H9 (cell line): ENCODE measurements at regions not wholly inside any gene's neighbourhood (a gene's known extent, or its start where the extent isn't known, plus 50 kb on each side); places are given as distances from the start of the nearest gene placed in this dataset.

Source experiments
- DNase-seq: peaks from one replicate; pipeline ENCODE4 v3.0.0-alpha.2; 2017
- H2AFZ ChIP-seq: one replicate; pipeline ENCODE4 v1.6.1; 2013; ENCODE audit warnings: mild to moderate bottlenecking, low read length, control low read depth, moderate library complexity
- H2AK5ac ChIP-seq: 2 replicates; pipeline ENCODE4 v1.6.1; 2013; ENCODE audit warnings: low read length, control low read depth, mixed read lengths; ENCODE audit not compliant: insufficient read length
- H2BK120ac ChIP-seq: one replicate; pipeline ENCODE4 v1.6.1; 2013; ENCODE audit warnings: low read depth, mild to moderate bottlenecking, low read length, control low read depth, inconsistent platforms; ENCODE audit not compliant: poor library complexity, severe bottlenecking
- H2BK12ac ChIP-seq: 2 replicates; pipeline ENCODE4 v1.6.1; 2013; ENCODE audit warnings: low read length, control low read depth, mixed read lengths, low read depth; ENCODE audit not compliant: insufficient read length
- H2BK15ac ChIP-seq: 2 replicates; pipeline ENCODE4 v1.6.1; 2013; ENCODE audit warnings: low read depth, low read length, control low read depth
- H2BK20ac ChIP-seq: one replicate; pipeline ENCODE4 v1.6.1; 2013; ENCODE audit warnings: low read depth, mild to moderate bottlenecking, low read length, control low read depth, inconsistent platforms; ENCODE audit not compliant: poor library complexity, severe bottlenecking
- H2BK5ac ChIP-seq: 2 replicates; pipeline ENCODE4 v1.6.1; 2013; ENCODE audit warnings: low read length, control low read depth, mixed read lengths; ENCODE audit not compliant: insufficient read length
- H3K14ac ChIP-seq: 2 replicates; pipeline ENCODE4 v1.6.1; 2013; ENCODE audit warnings: low read length, control low read depth; ENCODE audit not compliant: insufficient read depth
- H3K18ac ChIP-seq: 2 replicates; pipeline ENCODE4 v1.6.1; 2013; ENCODE audit warnings: low read depth, mild to moderate bottlenecking, mixed read lengths, low read length, control low read depth; ENCODE audit not compliant: insufficient read length
- H3K23ac ChIP-seq: 2 replicates; pipeline ENCODE4 v1.6.1; 2013; ENCODE audit warnings: low read length, control low read depth, mixed read lengths, low read depth; ENCODE audit not compliant: insufficient read length
- H3K23me2 ChIP-seq: 2 replicates; pipeline ENCODE4 v1.6.1; 2013; ENCODE audit warnings: low read depth, mild to moderate bottlenecking, mixed read lengths, low read length, control low read depth; ENCODE audit not compliant: insufficient read length, poor library complexity, severe bottlenecking
- H3K27ac ChIP-seq: 2 replicates; pipeline ENCODE4 v1.5.1; 2013; ENCODE audit warnings: low read length, control low read depth, mixed read lengths, low read depth; ENCODE audit not compliant: insufficient read length
- H3K27me3 ChIP-seq: 2 replicates; pipeline ENCODE4 v1.6.1; 2013; ENCODE audit warnings: low read length, control low read depth, inconsistent platforms; ENCODE audit not compliant: insufficient read depth
- H3K4ac ChIP-seq: 2 replicates; pipeline ENCODE4 v1.6.1; 2013; ENCODE audit warnings: low read depth, mild to moderate bottlenecking, control low read depth, inconsistent platforms, low read length, moderate library complexity
- H3K4me1 ChIP-seq: 2 replicates; pipeline ENCODE4 v1.6.1; 2013; ENCODE audit warnings: low read length, control low read depth, inconsistent platforms; ENCODE audit not compliant: insufficient read depth
- H3K4me2 ChIP-seq: 2 replicates; pipeline ENCODE4 v1.6.1; 2013; ENCODE audit warnings: low read length, control low read depth, mixed read lengths; ENCODE audit not compliant: insufficient read length, insufficient read depth
- H3K56ac ChIP-seq: 2 replicates; pipeline ENCODE4 v1.6.1; 2013; ENCODE audit warnings: low read depth, mild to moderate bottlenecking, mixed read lengths, low read length, control low read depth; ENCODE audit not compliant: insufficient read length
- H3K79me1 ChIP-seq: 2 replicates; pipeline ENCODE4 v1.6.1; 2013; ENCODE audit warnings: low read depth, mild to moderate bottlenecking, moderate library complexity, low read length, control low read depth, inconsistent platforms; ENCODE audit not compliant: insufficient read depth, poor library complexity, severe bottlenecking
- H3K79me2 ChIP-seq: 2 replicates; pipeline ENCODE4 v1.6.1; 2013; ENCODE audit warnings: low read length, control low read depth, inconsistent platforms; ENCODE audit not compliant: insufficient read depth
- H3K9ac ChIP-seq: 2 replicates; pipeline ENCODE4 v1.6.1; 2013; ENCODE audit warnings: low read length, control low read depth, mixed read lengths; ENCODE audit not compliant: insufficient read length; ENCODE audit errors: extremely low read depth
- H3K9me3 ChIP-seq: one replicate; pipeline ENCODE4 v1.6.1; 2013; ENCODE audit warnings: low read depth, low read length, inconsistent platforms; ENCODE audit not compliant: control insufficient read depth
- H3T11ph ChIP-seq: one replicate; pipeline ENCODE4 v1.6.1; 2013; ENCODE audit warnings: mild to moderate bottlenecking, low read length, control low read depth, inconsistent platforms
- H4K20me1 ChIP-seq: one replicate; pipeline ENCODE4 v1.6.1; 2013; ENCODE audit not compliant: control insufficient read depth, insufficient read length, insufficient read depth
- H4K5ac ChIP-seq: 2 replicates; pipeline ENCODE4 v1.6.1; 2013; ENCODE audit warnings: low read depth, mild to moderate bottlenecking, mixed read lengths, low read length, control low read depth; ENCODE audit not compliant: insufficient read length
- H4K8ac ChIP-seq: replicated peaks from 2 replicates; pipeline ENCODE4 v1.6.1; 2013; ENCODE audit warnings: low read length, control low read depth, mixed read lengths, low read depth; ENCODE audit not compliant: insufficient read length
- H4K91ac ChIP-seq: 2 replicates; pipeline ENCODE4 v1.6.1; 2013; ENCODE audit warnings: low read depth, mild to moderate bottlenecking, moderate library complexity, mixed read lengths, low read length, control low read depth; ENCODE audit not compliant: insufficient read length
- H3K27ac Mint-ChIP-seq, 3 experiments: 2 replicates in 2 of 3; 3 replicates in 1 of 3; pipeline ENCODE4 v1.8.0; 2020 to 2021; ENCODE audit warnings: mixed read lengths in 3 of 3, mild to moderate bottlenecking in 1 of 3, moderate library complexity in 1 of 3
- H3K27me3 Mint-ChIP-seq: 2 replicates; pipeline ENCODE4 v1.8.0; 2021; ENCODE audit warnings: low read depth, mild to moderate bottlenecking, moderate library complexity, mixed read lengths
- H3K36me3 Mint-ChIP-seq, 3 experiments: 2 replicates in 2 of 3; 3 replicates in 1 of 3; pipeline ENCODE4 v1.8.0; 2020 to 2021; ENCODE audit warnings: low read depth in 3 of 3, mixed read lengths in 3 of 3; ENCODE audit not compliant: insufficient read depth in 1 of 3
- H3K4me1 Mint-ChIP-seq, 2 experiments: 2 replicates each; pipeline ENCODE4 v1.8.0; 2020; ENCODE audit warnings: mixed read lengths in 2 of 2
- H3K4me3 Mint-ChIP-seq, 2 experiments: 2 replicates in 1 of 2; 3 replicates in 1 of 2; pipeline ENCODE4 v1.8.0; 2020 to 2021; ENCODE audit warnings: mild to moderate bottlenecking in 2 of 2, mixed read lengths in 2 of 2, moderate library complexity in 1 of 2
- H3K9me3 Mint-ChIP-seq, 2 experiments: 2 replicates in 1 of 2; 3 replicates in 1 of 2; pipeline ENCODE4 v1.8.0; 2020; ENCODE audit warnings: mild to moderate bottlenecking in 2 of 2, mixed read lengths in 2 of 2, moderate library complexity in 1 of 2
- WGBS: extraction: QIAGEN DNeasy Blood & Tissue Kit; methylation state at CpG from one replicate; pipeline ENCODE4 v1.1.7; 2013; ENCODE audit warnings: missing lambda C conversion rate, low lambda C conversion rate, mixed read lengths; ENCODE audit not compliant: insufficient read length; ENCODE audit errors: extremely low coverage; 5-methylcytosine and 5-hydroxymethylcytosine counted together
- TF ChIP-seq, protein P1 (sequence below): fragments of 200-600 bp; sonication (generic); conservative IDR thresholded peaks from 3 replicates; pipeline ENCODE4 v1.8.0; 2021; ENCODE audit warnings: antibody characterized with exemption, mild to moderate bottlenecking

DNA sequence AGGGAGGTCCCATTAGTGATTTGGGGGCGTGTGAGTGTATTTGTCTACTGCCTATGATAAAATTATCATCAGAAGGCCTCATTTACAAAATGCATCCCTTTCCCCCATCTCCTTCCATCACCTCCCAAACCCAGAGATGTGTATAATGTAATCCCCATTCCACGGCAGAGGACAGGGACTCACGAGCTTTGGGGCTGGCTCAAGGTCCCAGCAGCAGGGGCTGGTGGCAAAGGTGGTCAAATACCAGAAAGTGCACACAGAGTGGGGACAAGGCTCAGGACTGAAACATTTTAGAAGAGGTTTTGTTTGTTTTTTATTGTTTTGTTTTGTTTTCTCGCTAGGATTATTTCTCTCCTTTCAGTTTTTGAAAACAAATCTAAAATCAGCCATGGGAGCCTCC is 68.5 kb upstream of the TOP1 start:
- Histone ChIP-seq H3K9ac (no peak overlapping the region), H3K9me3 (no peaks in the 10 kb centered on the region), H2BK5ac (no peak overlapping the region), H4K5ac (no peak overlapping the region), H2AFZ (no peak overlapping the region), H3T11ph (no peak overlapping the region), H3K4me2 (no peak overlapping the region), H3K27me3 (no peaks in the 10 kb centered on the region), H2BK15ac (no peak overlapping the region), H3K56ac (no peak overlapping the region), H2AK5ac (no peak overlapping the region), H4K91ac (no peak overlapping the region), H3K4ac (no peak overlapping the region), H2BK120ac (no peak overlapping the region), H3K23ac (no peak overlapping the region), H4K20me1 (no peaks in the 10 kb centered on the region), H3K23me2 (no peaks in the 10 kb centered on the region), H4K8ac (no peak overlapping the region), H3K27ac (no peak overlapping the region), H3K4me1 (no peaks in the 10 kb centered on the region), H3K79me1 (no peaks in the 10 kb centered on the region), H3K14ac (no peak overlapping the region), H3K79me2 (no peaks in the 10 kb centered on the region), H2BK12ac (no peak overlapping the region), H3K18ac (no peak overlapping the region), H2BK20ac (no peak overlapping the region)
- TF ChIP-seq, protein P1, sequence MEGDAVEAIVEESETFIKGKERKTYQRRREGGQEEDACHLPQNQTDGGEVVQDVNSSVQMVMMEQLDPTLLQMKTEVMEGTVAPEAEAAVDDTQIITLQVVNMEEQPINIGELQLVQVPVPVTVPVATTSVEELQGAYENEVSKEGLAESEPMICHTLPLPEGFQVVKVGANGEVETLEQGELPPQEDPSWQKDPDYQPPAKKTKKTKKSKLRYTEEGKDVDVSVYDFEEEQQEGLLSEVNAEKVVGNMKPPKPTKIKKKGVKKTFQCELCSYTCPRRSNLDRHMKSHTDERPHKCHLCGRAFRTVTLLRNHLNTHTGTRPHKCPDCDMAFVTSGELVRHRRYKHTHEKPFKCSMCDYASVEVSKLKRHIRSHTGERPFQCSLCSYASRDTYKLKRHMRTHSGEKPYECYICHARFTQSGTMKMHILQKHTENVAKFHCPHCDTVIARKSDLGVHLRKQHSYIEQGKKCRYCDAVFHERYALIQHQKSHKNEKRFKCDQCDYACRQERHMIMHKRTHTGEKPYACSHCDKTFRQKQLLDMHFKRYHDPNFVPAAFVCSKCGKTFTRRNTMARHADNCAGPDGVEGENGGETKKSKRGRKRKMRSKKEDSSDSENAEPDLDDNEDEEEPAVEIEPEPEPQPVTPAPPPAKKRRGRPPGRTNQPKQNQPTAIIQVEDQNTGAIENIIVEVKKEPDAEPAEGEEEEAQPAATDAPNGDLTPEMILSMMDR, result no peak
- Mint-ChIP-seq H3K27ac (no peak overlapping the region), H3K27me3 (no peaks in the 10 kb centered on the region; the same call in none of the 2 replicates), H3K4me3 (no peak overlapping the region), H3K36me3 (no peaks in the 10 kb centered on the region), H3K9me3 (no peaks in the 10 kb centered on the region), H3K4me1 (peaks cover 2 to 10% of the 10 kb centered on the region in 2 experiments)
- DNase-seq, result peak; percentile 10
- WGBS, result no CpG with 5 or more reads among the region's 4 CpGs
